GM18511 (cell line): ENCODE measurements at regions not wholly inside any gene's neighbourhood (a gene's known extent, or its start where the extent isn't known, plus 50 kb on each side); places are given as distances from the start of the nearest gene placed in this dataset.
A peak's percentile ranks its signal among the peaks of the same experiment; 100 is the strongest.
"Not testable (repeated sequence)": the region's sequence is repeated elsewhere in the genome, so short reads cannot be mapped to it uniquely, and the experiment has no call there.

Experiments used
- ATAC-seq: cut with Tn5 transposase; IDR thresholded peaks from one replicate; pipeline ENCODE4 v1.9.1; 2021; ENCODE audit warnings: mild to moderate bottlenecking, moderate library complexity; ENCODE audit not compliant: unreplicated experiment

DNA sequence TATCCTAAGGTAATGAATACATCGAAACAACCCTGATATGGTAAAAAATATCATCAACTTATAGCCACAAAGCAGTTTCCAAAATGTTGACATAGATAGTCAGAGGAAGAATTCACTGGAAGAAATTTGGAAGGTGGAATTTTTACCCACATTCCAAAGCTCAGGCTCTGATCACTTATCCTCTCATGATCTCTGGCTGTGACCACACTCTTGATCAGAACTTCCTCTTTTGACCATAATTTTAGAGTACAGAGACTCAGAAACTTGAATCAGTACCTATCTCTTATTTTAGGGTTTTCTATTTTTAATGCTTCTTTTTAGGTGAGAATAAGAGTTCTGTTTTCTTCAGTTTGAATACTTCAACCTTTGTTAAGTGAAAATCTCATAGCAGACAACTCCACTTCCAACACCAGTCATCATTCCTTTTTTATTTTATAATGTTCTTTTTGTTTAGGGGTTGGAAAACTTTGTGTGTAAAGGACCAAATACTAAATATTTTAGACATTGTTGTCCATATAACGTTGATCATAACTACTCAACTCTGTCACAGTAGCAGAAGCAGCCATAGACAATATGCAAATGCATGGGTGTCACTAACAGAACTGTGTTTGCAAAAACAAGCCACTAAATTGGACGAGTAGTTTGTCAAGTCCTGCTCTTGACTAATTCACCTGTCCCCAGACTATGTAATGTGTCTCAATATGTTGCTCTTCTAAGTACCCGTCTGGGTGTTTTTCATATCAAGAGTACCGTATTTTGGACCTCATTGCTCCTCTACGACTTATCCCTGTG is 891.6 kb upstream of the CRIM1 start:
- peak; percentile 57 for ATAC-seq

DNA sequence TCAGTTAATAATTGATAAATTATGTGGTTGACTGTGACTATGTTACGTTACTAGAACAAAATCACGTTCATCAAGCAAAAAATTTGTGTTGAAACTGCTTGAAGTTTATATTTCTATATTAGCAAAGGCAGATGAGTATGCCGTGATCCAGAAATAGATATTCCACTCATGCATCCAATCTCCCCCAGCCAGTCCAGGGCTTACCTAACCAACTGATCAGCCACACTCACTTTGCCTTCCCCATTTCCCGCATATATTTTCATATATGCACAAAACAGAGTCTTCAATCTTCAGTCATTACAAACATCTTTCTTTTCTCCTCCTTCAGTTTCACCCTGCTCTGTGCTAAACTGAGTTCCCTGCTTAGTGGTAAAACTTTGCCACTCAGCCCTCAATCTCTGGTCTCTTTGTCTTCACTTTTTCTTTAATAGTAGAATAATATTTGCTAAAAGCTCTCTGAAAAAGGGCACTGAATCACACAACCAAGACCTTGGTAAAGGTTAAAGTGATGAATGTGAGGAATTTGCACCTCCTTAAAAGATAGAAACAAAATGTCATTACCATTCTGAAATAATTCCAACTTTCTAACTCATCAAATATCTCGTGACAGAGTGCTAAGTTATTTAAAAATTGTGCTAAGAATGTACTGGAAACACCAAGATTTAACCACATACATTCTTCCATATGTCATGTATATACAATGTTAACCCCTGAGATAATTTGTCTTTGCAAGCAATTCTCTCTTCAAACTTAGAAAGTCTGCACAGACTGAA is 893.2 kb upstream of the CRIM1 start:
- no peak for ATAC-seq

DNA sequence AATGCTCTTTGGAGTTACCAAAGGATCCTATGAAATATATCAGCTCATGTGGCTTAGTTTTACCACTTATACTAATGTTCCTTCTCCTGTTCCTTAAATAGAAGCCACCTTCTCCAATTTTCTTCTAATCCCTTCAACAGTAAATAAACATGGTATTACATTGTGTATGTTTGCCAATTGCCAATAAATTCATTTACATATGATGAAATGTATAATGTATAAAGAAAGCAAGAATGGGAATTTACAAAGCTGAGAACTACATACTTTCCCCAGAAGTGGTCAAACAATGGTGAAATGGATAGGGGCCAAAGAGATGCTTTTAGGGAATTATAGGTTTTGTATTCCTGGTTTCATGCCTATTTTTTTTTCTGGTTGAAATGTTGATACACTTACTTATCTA is 894.2 kb upstream of the CRIM1 start:
- no peak for ATAC-seq

DNA sequence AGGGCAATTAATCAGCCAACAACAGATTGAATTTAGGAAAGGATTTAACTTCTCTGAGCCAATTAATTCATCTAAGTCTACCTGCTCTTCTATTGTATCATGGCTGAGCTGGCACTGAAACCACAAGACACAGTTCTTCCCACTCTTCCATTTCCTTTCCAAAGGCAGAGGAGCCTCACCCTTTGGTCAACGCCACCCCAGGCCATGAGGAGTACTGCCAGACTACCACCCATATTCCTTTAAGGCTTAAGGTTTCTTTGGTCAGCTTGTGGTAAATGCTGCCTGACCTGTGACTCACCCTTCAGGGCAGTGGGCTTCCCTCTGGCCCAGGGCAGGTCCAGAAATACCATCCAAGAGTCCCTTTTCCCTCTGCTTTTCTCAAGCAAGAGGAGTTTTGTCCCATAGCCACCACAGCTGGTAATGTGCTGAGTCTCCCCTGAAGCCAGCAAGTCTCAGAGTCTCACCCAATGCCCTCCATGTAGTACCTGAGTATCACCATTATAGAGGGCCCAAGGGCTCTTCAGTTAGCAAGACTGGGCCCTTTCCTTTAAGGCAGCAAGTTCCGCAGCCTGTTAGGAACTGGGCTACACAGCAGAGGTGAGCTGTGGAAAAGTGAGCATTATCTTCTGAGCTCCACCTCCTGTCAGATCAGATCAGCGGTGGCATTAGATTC is 900.5 kb upstream of the CRIM1 start:
- ATAC-seq: no peak

DNA sequence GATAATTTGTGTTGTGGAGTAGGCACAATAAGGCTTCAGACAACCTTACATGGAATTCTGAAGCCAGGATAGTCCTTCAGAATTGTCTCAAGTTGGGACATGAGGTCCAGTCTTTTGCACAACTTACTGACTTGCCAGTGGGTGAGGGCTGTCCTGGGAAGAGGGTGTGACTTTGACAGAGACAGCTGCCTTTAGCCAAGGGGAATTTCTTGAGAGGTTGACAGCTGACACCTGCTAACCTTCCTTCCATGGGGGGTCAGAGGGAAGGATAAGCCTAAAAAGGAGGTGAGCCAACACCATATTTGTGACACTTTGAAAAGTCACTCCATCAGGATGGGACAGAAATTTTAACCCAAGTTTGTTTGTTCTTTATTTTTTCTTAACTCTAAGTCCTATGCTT is 907.8 kb upstream of the CRIM1 start:
- ATAC-seq: no peak

DNA sequence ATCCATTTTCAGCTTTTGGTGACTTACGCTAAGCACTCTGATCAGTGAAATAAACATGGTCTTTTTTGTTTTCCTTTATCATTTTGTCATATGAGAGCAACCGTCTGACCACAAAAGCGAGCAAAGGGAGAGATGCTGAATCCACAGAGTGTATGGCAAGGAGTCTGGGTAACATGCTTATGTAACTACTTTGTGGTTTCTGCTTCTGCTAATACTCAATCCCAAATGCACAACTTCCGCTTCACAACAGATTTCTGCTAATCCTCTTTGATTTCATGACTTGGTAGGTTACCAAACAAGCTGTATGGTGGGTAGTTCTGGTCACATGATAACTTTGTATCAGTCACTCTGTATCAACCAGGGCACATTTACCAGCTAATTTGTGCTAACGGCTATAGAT is 908.4 kb upstream of the CRIM1 start:
- no peak for ATAC-seq

DNA sequence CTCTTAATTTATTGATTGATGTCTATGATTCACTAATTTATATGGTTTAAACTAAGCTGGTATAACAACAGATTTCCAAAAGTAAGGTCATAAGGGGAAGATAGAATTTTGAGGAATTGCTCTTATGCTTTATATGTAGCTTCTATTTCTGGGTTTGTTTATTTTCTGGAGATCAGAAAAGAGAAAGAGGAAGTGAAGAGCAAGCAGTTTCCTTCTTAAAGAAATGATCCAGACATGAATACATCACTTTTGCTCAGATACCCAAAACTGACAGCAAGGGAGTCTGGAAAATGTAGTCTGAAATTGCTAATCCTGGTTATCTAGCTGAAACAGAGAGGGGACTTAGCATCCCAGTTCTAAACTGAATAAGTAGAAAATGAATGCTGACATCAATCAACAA is 912.5 kb upstream of the CRIM1 start:
- ATAC-seq: no peak

DNA sequence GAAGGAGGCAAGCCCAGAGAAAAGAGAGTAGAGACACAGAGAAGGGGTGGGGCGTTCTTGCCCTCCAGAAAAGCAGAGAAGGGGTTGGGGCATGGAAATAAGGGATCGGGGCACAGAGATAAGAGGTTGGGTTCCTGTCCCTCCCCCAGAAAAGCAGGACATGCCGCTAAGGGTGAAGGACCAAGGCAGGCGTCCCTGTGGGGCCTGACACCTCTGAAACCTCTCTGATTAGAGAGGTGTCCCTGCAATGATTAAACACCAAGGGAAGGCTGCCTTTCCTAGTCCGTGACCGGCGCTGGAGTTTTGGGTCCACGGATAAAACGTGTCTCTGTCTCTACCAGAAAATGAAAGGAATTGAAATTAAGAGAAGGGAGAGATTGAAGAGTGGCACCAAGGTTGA is 914.0 kb upstream of the CRIM1 start:
- ATAC-seq: not testable (repeated sequence)

DNA sequence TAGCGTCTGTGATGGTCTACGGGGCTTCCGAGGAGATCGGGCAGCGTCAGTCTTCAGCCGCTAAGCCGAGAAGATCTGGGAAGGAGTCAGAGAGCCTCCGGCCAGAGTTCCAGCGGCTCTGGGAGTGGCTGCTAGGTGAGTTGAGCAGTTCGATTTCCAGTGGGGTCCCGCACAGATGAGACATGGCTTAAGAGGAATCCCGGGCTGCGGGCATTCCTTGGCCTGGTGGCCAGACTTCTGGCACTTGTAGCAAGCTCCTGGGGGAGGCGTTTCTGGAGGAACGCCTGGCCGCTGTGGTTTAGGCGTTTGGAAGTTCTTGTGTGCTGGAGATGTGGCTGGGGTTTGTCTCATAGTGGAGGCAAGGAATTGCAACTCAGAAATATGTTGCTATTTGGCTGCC is 915.3 kb upstream of the CRIM1 start:
- not testable (repeated sequence) for ATAC-seq

DNA sequence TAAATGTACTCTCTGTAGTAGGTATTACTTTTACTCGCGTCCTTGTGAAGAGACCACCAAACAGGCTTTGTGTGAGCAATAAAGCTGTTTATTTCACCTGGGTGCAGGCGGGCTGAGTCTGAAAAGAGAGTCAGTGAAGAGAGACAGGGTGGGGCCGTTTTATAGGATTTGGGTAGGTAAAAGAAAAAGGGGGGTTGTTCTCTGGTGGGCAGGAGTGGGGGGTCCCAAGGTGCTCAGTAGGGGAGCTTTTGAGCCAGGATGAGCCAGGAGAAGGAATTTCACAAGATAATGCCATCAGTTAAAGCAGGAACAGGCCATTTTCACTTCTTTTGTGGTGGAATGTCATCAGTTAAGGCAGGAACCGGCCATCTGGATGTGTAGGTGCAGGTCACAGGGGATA is 918.7 kb upstream of the CRIM1 start:
- ATAC-seq: not testable (repeated sequence)

DNA sequence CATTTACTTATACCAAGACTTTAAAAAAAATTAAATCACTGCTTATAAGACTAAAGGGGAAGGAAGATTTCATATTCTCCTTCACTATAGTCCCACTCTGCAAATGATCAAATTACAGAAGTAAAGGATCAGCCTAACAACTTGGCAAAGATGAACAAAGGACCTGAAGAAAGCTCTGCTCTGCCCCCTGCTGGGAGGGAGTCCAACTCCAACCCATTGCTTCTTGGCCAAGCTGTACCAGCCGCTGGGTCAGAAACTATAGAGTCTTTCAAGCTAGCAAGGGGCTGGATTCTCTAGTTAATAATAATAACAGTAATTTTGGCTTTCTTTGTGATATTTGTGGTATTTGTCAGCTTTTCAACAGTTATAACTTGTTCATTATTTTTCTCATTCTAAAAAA is 927.0 kb upstream of the CRIM1 start:
- ATAC-seq: no peak

DNA sequence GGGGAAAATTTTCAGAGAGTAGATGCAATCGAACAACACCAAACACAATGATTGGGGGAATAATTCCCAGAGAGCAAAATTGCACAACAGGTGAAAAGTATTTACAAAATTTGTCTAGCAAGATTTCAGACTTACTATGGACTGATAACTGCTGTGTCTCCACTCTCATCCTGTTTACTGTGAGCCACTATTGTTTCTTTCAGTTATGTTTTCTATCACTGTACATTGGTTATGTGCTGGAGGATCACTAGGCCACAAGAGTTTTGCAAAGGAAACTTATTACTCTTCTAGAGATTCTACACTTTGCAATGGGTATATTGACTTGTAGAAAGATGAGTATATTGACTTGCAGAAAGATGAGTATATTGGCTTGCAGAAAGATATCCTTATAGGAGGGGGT is 934.1 kb upstream of the CRIM1 start:
- no peak for ATAC-seq

DNA sequence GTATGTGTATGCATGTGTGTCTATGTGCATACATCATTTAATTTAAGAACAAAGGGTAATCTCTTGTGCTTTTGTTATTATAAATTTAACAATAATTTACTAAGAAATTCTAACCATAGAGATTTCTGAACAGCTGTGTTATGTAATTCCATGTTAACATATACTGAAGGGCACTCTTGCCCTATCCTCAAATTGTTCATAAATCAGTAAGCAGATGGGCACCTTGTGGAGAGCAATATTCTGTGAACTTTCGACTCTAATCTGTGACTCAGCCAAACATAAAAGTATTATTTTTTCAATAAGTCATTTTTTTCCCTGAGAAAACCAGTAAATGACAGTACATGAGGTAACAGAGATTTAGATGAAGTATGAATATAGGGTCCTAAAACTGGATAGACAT is 938.3 kb upstream of the CRIM1 start:
- ATAC-seq: no peak

DNA sequence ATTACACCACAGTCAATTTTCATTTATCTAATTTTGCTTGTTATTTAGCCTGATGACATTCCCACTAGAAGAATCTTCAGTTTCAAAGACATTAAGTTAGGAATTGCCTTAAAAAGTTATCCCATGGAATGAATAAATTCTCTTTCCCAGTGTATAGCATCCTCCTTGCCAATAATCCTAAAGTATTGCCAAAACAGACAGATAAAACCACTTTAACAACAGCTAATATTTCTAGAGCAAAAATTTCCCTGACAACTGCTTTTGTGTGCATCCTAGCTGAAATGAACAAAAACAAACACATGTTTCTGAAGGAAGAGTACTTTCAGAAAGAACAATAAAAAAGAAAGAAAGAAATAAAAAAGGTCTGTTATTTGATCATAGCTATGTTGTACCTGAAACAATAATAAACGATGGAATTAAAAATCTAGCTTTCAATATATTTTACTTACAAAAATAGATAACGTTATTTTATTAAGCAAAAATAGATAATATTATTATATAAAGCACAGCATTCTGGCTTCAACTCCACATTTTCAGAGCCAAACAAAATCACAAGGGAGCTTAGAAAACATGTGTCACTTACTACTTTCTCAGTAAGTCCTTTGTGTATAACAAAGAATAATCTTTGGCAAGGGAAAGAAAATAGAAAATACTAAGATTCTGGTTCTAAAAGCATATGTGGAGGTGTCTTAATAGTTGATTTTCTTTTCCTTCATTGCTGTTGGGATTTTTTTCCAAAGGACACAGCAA is 939.0 kb upstream of the CRIM1 start:
- no peak for ATAC-seq

DNA sequence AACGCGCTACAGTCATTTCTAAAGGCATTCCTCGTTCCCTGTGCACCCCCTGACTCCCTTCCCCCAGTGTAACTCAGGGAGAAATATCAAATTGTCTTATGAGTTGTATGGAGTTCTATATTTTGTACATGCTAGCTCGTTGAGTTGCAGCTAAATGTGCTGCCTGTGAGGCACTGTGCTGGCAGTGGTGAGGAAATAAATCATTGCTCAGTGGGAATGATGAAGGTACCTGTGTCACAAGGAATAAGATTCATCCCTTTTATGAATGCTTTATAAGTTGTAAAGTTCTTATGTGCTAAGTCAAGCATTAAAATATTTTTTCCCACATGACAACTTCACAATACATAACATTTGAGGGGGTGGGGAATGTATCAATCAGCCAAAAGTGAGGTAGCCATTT is 939.6 kb upstream of the CRIM1 start:
- no peak for ATAC-seq

DNA sequence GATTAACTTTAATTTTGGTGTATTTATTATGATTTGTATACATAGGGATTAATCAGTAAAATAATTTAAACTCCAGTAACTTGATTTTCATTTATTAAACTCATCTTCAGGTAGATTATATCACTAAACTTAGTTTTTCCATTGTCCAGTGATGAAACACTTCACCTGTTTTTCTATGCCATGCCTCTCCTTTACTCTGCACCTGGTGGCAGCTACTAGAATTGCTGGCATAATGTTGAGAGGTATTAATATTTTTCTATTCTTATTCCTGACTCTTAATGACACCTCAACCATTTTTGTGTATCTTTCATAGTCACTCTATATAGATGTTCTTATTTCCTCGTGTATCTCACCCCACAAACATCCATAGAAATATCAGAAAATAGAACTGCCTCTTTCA is 940.3 kb upstream of the CRIM1 start:
- no peak for ATAC-seq

DNA sequence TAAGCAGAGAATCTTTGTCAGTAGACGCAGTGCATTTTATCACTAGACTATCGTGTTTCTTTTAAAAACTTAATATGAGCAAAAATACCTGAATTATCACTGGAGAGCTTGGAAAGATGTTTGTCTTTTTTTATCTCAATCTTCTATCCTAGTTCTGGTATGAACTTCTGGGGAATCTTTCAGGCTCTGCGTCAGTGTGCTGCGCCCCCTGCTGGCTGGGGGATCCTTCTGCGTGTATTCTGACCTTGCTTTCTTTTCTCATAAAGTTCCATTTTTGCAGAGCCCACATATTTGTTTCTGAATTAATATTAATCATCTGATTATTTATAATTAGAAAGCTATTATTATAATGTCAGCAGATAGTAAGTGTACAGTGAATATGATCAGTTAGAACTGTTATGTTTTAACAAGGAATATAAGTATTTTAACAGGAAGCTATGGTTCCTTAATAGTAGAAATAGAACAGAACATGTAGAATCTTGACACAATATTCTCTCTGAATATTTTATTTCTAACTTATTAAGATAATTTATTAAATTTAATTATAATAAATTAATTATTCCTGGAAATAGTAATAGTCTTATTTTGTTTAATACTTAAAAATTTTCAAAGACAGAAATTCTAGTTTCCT is 945.0 kb upstream of the CRIM1 start:
- peak; percentile 86 for ATAC-seq

DNA sequence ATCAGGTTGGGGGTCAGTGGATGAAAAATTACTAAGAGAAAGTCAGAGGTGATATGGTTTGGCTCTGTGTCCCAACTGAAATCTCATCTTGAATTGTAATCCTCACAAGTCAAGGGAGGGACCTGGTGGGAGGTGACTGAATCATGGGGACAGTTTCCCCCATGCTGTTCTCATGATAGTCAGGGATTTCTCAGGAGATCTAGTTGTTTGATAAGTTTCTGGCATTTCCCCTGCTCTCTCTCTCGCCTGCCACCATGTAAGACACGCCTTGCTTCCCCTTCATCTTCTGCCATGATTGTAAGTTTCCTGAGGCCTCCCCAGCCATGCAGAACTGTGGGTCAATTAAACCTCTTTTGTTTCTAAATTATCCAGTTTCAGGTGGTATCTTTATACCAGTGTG is 945.8 kb upstream of the CRIM1 start:
- ATAC-seq: peak; percentile 21

DNA sequence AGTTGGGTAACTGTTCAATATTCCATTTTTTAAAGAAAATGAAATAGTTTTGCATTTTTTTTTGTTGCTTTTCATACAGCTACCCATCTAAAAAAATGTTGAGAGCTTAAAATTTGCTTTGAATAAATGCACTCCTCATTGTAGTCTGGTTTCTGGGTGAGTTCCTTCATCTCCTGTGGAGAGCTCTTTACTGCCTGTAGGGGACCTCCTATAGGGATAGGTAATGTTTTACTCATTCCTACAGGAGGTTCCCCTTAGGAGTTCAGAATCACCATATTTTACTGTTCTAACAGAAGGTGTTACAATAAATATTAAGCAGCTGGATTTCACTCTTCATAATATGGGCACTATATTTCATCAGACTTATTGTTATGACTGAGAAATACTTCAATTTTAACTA is 947.3 kb upstream of the CRIM1 start:
- no peak for ATAC-seq

DNA sequence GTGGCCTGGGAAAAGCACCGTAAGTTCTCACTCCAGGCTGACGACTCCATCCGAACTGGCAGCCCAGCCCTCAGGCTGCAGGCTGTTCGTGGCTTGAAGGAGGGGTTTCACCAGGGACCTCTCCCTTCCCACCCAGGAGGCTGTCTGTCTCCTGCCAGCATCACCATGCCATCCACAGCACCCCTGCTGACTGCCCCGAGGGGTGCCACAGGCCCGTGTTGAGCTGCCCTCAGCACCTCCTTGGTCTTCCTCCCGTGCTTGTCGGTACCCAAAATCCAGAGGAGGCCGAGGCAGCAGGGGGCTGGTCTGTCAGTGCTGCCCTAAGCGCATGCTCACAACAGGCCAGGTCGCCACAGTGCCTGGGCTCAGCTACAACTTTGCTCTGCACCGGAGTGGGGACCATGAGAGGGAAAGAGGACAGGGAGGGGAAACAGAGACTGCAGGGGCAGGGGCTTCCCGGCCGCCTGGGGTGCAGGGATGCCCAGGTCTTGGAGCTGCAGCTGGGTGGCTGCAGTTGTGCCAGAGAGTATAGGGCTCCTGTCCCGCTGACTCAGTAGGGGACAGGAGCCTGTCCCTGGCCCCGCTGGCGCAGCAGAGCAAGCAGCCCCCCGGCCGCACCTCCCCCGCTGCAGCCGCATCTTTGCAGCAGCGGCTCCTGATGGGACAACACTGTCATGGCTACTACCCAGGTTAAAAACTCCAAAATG is 963.7 kb upstream of the CRIM1 start:
- ATAC-seq: no peak
